ENCODE measurements at regions not wholly inside any gene's neighbourhood (a gene's known extent, or its start where the extent isn't known, plus 50 kb on each side); places are given as distances from the start of the nearest gene placed in this dataset.

- FAIRE-seq (no peak), DNase-seq (ENCODE audit: low read depth) (no peak)
- no peaks in the 10 kb centered on the region for H3K27me3 ChIP-seq (ENCODE audit: control insufficient read depth, insufficient read depth, low read length)
- H3K4me3 ChIP-seq (ENCODE audit: low read depth, low read length) = no peak overlapping the region
- no peaks in the 10 kb centered on the region for H3K36me3 ChIP-seq (ENCODE audit: control insufficient read depth, insufficient read depth, low read length)
- no peak for TF ChIP-seq CTCF (IDR thresholded peaks at IDR 0.05; ENCODE audit: insufficient read depth, low read length, severe bottlenecking)
These were observed 256.6 kb upstream of the NT5C1B start for GRCh38 chr2:18845854-18846445.

DNA sequence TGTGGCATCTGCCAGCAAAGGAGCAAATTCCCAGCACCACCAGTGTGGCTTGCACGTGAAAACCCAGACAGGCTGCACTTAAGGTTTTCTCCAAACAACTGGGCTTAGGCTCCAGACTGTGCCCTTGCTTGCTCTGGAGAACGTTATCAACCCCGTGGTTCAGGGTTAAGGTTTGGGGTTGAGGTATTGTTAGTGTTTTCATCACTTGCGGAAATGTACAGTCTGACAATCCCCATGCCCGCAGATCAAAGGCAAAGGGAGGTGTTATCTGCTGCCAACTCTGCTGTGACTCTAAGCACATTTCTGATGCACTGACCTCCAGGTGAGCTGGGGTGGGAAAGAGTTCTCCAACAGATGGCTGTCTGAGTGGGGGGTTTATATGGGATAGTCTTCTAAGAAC, 253.5 kb upstream of the NT5C1B start:
- TF ChIP-seq CTCF (IDR thresholded peaks at IDR 0.05; ENCODE audit: insufficient read depth, low read length, severe bottlenecking) = no peak
- no peak for FAIRE-seq
- Histone ChIP-seq H3K27me3 (ENCODE audit: control insufficient read depth, insufficient read depth, low read length) (no peaks in the 10 kb centered on the region), H3K4me3 (ENCODE audit: low read depth, low read length) (no peak overlapping the region), H3K36me3 (ENCODE audit: control insufficient read depth, insufficient read depth, low read length) (no peaks in the 10 kb centered on the region)
- no peak for DNase-seq (ENCODE audit: low read depth)

- no peak for FAIRE-seq
- no peak for DNase-seq (ENCODE audit: low read depth)
- no peak for TF ChIP-seq CTCF (IDR thresholded peaks at IDR 0.05; ENCODE audit: insufficient read depth, low read length, severe bottlenecking)
- H3K36me3 ChIP-seq (ENCODE audit: control insufficient read depth, insufficient read depth, low read length) = no peaks in the 10 kb centered on the region
- no peaks in the 10 kb centered on the region for H3K27me3 ChIP-seq (ENCODE audit: control insufficient read depth, insufficient read depth, low read length)
- H3K4me3 ChIP-seq (ENCODE audit: low read depth, low read length) = no peak overlapping the region
These were observed 252.1 kb upstream of the NT5C1B start for GRCh38 chr2:18841248-18842150.

DNA sequence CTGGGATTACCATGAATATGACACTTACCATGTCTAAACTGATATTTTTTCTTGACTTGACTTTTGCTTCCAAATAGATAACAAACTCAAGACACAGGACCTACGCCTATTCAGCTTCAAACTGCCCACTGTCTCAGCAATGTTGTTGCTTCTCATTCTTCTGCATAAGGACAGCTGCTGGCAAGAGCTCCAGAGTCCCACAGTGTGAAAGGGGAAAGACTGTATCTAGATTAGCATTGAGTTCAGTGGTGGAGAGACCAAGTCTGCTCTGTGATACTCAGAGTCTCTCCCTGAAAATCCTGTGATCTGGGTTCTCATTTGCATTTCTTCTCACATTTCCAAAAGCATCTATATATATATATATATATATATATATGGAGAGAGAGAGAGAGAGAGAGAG, 247.9 kb upstream of the NT5C1B start:
- no peak for DNase-seq (ENCODE audit: low read depth)
- H3K27me3 ChIP-seq (ENCODE audit: control insufficient read depth, insufficient read depth, low read length) = no peaks in the 10 kb centered on the region
- H3K36me3 ChIP-seq (ENCODE audit: control insufficient read depth, insufficient read depth, low read length) = no peaks in the 10 kb centered on the region
- TF ChIP-seq CTCF (IDR thresholded peaks at IDR 0.05; ENCODE audit: insufficient read depth, low read length, severe bottlenecking) = no peak
- no peak overlapping the region for H3K4me3 ChIP-seq (ENCODE audit: low read depth, low read length)
- no peak for FAIRE-seq

DNA sequence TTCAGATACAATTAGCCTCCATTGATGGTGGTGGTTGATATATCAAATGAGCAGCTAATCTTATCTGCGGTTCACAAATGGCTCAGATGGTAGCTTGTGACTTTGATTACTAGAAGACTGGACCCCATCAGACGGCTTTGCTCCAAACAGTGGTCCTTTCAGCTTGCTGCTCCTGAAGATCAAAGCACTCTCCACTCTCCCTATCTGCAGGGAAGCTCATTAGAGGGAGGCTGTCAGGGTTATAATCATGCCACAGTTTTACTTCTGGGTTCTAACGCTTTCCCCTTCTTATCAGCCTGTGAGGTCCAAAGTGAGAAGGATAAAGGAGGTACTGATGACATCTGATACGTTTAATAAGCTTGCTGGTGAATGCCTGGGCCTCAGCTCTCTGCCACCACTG, 247.1 kb upstream of the NT5C1B start:
- no peaks in the 10 kb centered on the region for H3K36me3 ChIP-seq (ENCODE audit: control insufficient read depth, insufficient read depth, low read length)
- H3K4me3 ChIP-seq (ENCODE audit: low read depth, low read length) = no peak overlapping the region
- no peaks in the 10 kb centered on the region for H3K27me3 ChIP-seq (ENCODE audit: control insufficient read depth, insufficient read depth, low read length)
- FAIRE-seq = no peak
- TF ChIP-seq CTCF (IDR thresholded peaks at IDR 0.05; ENCODE audit: insufficient read depth, low read length, severe bottlenecking) = no peak
- no peak for DNase-seq (ENCODE audit: low read depth)
